HepG2 (cell line): ENCODE measurements at regions not wholly inside any gene's neighbourhood (a gene's known extent, or its start where the extent isn't known, plus 50 kb on each side); places are given as distances from the start of the nearest gene placed in this dataset.

Experiments
- ATAC-seq: fragments of 200-7000 bp; cut with Tn5 transposase; 3 replicates; pipeline ENCODE4 v1.9.1; 2020; ENCODE audit warnings: mild to moderate bottlenecking, moderate library complexity
- BruUV-seq: library from RNA; stranded (reverse); fragments of 400-500 nt; replicated peaks from 2 replicates; lab custom pipeline; 2021; lab: Mats Ljungman, UMichigan
- CTCF ChIA-PET: fragments of 300-600 bp; formaldehyde crosslinking; extraction: SDS; loops from one replicate; lab custom pipeline; 2021; ENCODE audit warnings: low total read pairs, inconsistent platforms, low intra/inter-chr PET ratio; lab: Yijun Ruan, JAX
- POLR2A ChIA-PET: fragments of 350-600 bp; sonication (Branson Sonifier 250); formaldehyde crosslinking; loops from one replicate; lab custom pipeline; 2020; ENCODE audit warnings: antibody characterized with exemption, inconsistent platforms; lab: Yijun Ruan, JAX
- DNase-seq: peaks from one replicate; pipeline ENCODE4 v3.0.0-alpha.2; 2015; ENCODE audit warnings: low spot score
- FAIRE-seq: peaks from 3 replicates; lab custom pipeline; 2011; peaks lifted over from hg19 to GRCh38; lab: Jason Lieb, UNC
- H2AFZ ChIP-seq: one replicate; pipeline ENCODE4 v1.6.1; 2011; ENCODE audit warnings: low read length, inconsistent platforms
- H3K27ac ChIP-seq: fragments of 300-600 bp; 3 replicates; pipeline ENCODE4 v1.8.0; 2011; ENCODE audit warnings: mixed run types, mild to moderate bottlenecking, mixed read lengths, low read length, inconsistent platforms; ENCODE audit not compliant: insufficient read depth; ENCODE audit errors: extremely low read length
- H3K27me3 ChIP-seq, 2 experiments: fragments of 200-600 bp in 1 of 2; 2 replicates in 1 of 2; 3 replicates in 1 of 2; pipeline versions ENCODE4 v1.6.0 to v1.8.0; 2011; ENCODE audit warnings: low read length in 2 of 2, mild to moderate bottlenecking in 2 of 2, moderate library complexity in 2 of 2, inconsistent platforms in 1 of 2; ENCODE audit not compliant: insufficient read depth in 2 of 2, control insufficient read depth in 1 of 2
- H3K36me3 ChIP-seq, 2 experiments: fragments of 200-600 bp in 1 of 2; replicated peaks in 1 of 2; 2 replicates in 1 of 2; 3 replicates in 1 of 2; pipeline versions ENCODE4 v1.5.1 to v1.8.0; 2011; ENCODE audit warnings: low read length in 2 of 2, inconsistent platforms in 1 of 2; ENCODE audit not compliant: insufficient read depth in 2 of 2, control insufficient read depth in 1 of 2
- H3K4me1 ChIP-seq: 2 replicates; pipeline ENCODE4 v1.5.1; 2012; ENCODE audit warnings: low read length, inconsistent platforms; ENCODE audit not compliant: insufficient read depth
- H3K4me2 ChIP-seq: 2 replicates; pipeline ENCODE4 v1.6.0; 2011; ENCODE audit warnings: low read depth, low read length, inconsistent platforms
- H3K4me3 ChIP-seq, 3 experiments: fragments of 200-600 bp in 1 of 3; sonication (generic), shearing (Covaris generic) in 1 of 3; replicated peaks in 1 of 3; 2 replicates each; pipeline ENCODE4 v1.5.1; 2011 to 2016; ENCODE audit warnings: low read length in 3 of 3, inconsistent platforms in 2 of 3, low read depth in 2 of 3, mild to moderate bottlenecking in 2 of 3, control low read depth in 1 of 3, mixed read lengths in 1 of 3; ENCODE audit not compliant: insufficient read depth in 1 of 3
- H3K79me2 ChIP-seq: one replicate; pipeline ENCODE4 v1.6.1; 2011; ENCODE audit warnings: low read length, inconsistent platforms; ENCODE audit not compliant: insufficient read depth
- H3K9ac ChIP-seq: 2 replicates; pipeline ENCODE4 v1.6.0; 2011; ENCODE audit warnings: mild to moderate bottlenecking, low read depth, low read length, inconsistent platforms; ENCODE audit not compliant: insufficient read depth
- H3K9me3 ChIP-seq: 2 replicates; pipeline ENCODE4 v1.5.1; 2012; ENCODE audit warnings: mild to moderate bottlenecking, low read length
- H4K20me1 ChIP-seq: 2 replicates; pipeline ENCODE4 v1.6.0; 2011; ENCODE audit warnings: inconsistent platforms, mild to moderate bottlenecking, low read length, moderate library complexity; ENCODE audit not compliant: insufficient read depth
- HES4 ChIP-seq: sonication (generic); formaldehyde crosslinking; IDR thresholded peaks from 2 replicates; pipeline ENCODE4 v1.9.0; 2021; ENCODE audit warnings: mild to moderate bottlenecking, missing genetic modification reagents, borderline replicate concordance
- NONO ChIP-seq, 2 experiments: fragments of 450-650 bp in 1 of 2; sonication (generic) in 1 of 2; formaldehyde crosslinking in 1 of 2; IDR thresholded peaks in 1 of 2; conservative IDR thresholded peaks in 1 of 2; 2 replicates each; pipeline versions ENCODE4 v1.6.1 to v1.8.0; 2017 to 2022; ENCODE audit warnings: mild to moderate bottlenecking in 1 of 2, missing genetic modification reagents in 1 of 2, moderate library complexity in 1 of 2
- PPARG ChIP-seq: conservative IDR thresholded peaks from 2 replicates; pipeline ENCODE4 v1.6.1; 2016; ENCODE audit warnings: missing biosample characterization, missing genetic modification reagents
- SALL2 ChIP-seq: sonication (generic); formaldehyde crosslinking; IDR thresholded peaks from 2 replicates; pipeline ENCODE4 v1.8.1; 2023; ENCODE audit warnings: mild to moderate bottlenecking, missing genetic modification reagents, inconsistent platforms
- TEAD2 ChIP-seq: sonication (generic); formaldehyde crosslinking; IDR thresholded peaks from 2 replicates; pipeline ENCODE4 v1.9.0; 2021; ENCODE audit warnings: missing genetic modification reagents
- TFDP1 ChIP-seq: IDR thresholded peaks from 2 replicates; pipeline ENCODE4 v1.6.1; 2016; ENCODE audit warnings: missing compliant biosample characterization, missing genetic modification reagents, borderline replicate concordance
- ZNF318 ChIP-seq: sonication (generic); formaldehyde crosslinking; IDR thresholded peaks from 2 replicates; pipeline ENCODE4 v1.4.0; 2020; ENCODE audit warnings: mild to moderate bottlenecking, missing genetic modification reagents
- WGBS: methylation state at CpG from one replicate; pipeline ENCODE4 v1.1.6; 2017; ENCODE audit warnings: low lambda C conversion rate; 5-methylcytosine and 5-hydroxymethylcytosine counted together
- in situ Hi-C: cut with HindIII; loops from 2 replicates; pipeline ENCODE4 v1.10.0; 2017; ENCODE audit warnings: low pct_unique_long_range_greater_than_20kb; ENCODE audit not compliant: extremely low pct_ligation_motif_present
- intact Hi-C: fragments of 100-400 bp; cut with micrococcal nuclease; formaldehyde crosslinking; loops from one replicate; pipeline ENCODE4 v1.10.0; 2022; ENCODE audit not compliant: unreplicated experiment
- TF ChIP-seq, protein P1 (sequence below): sonication (generic); formaldehyde crosslinking; IDR thresholded peaks from 2 replicates; pipeline ENCODE4 v1.4.0; 2020; ENCODE audit warnings: missing genetic modification reagents, borderline replicate concordance

DNA sequence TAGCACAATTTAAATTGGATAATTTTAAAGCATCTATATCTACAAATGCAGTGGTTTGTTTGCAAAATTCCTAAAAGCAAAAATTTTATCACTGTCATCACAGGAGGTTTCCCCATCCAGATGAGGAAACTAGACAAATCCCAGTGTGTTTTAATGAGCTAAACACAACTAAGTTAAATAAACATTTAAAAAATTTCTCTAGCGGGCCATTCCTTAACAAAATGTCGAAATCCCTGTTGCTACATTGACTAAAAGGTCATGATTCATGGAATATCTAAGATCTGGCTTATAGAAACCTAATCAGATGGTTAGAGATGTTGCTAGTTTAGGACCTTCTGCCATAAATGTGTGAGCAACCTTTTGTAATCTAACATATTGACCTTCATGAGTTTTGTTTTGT, 107.3 kb upstream of the BDNF start:
- H3K36me3 ChIP-seq: no peaks in the 10 kb centered on the region
- intact Hi-C loops: no loop called here
- 0% methylated on average over 2 of the region's 2 CpGs for WGBS
- no peak overlapping the region for H3K9ac ChIP-seq
- in situ Hi-C loops: no loop called here
- no peak overlapping the region for H3K4me3 ChIP-seq
- no peaks in the 10 kb centered on the region for H3K79me2 ChIP-seq
- ATAC-seq (no peak), DNase-seq (no peak), FAIRE-seq (no peak)
- H3K27me3 ChIP-seq: peaks cover 0 to 3% of the 10 kb centered on the region in 2 experiments; a peak in 1 of 5 replicates
- no TSS peak for BruUV-seq
- no peaks in the 10 kb centered on the region for H3K9me3 ChIP-seq
- CTCF ChIA-PET: no interaction called here
- POLR2A ChIA-PET: no interaction called here
- H2AFZ ChIP-seq: no peak overlapping the region
- TF ChIP-seq TEAD2 (CRISPR knock-in tag) (no peak), ZNF318 (CRISPR knock-in tag) (no peak), SALL2 (CRISPR knock-in tag) (no peak), HES4 (CRISPR knock-in tag) (no peak), TFDP1 (CRISPR knock-in tag) (no peak), PPARG (CRISPR knock-in tag) (no peak), NONO (IDR thresholded peaks at IDR 0.05) (no peak), NONO (CRISPR knock-in tag; conservative IDR thresholded peaks at IDR 0.05) (no peak)
- TF ChIP-seq, protein P1, sequence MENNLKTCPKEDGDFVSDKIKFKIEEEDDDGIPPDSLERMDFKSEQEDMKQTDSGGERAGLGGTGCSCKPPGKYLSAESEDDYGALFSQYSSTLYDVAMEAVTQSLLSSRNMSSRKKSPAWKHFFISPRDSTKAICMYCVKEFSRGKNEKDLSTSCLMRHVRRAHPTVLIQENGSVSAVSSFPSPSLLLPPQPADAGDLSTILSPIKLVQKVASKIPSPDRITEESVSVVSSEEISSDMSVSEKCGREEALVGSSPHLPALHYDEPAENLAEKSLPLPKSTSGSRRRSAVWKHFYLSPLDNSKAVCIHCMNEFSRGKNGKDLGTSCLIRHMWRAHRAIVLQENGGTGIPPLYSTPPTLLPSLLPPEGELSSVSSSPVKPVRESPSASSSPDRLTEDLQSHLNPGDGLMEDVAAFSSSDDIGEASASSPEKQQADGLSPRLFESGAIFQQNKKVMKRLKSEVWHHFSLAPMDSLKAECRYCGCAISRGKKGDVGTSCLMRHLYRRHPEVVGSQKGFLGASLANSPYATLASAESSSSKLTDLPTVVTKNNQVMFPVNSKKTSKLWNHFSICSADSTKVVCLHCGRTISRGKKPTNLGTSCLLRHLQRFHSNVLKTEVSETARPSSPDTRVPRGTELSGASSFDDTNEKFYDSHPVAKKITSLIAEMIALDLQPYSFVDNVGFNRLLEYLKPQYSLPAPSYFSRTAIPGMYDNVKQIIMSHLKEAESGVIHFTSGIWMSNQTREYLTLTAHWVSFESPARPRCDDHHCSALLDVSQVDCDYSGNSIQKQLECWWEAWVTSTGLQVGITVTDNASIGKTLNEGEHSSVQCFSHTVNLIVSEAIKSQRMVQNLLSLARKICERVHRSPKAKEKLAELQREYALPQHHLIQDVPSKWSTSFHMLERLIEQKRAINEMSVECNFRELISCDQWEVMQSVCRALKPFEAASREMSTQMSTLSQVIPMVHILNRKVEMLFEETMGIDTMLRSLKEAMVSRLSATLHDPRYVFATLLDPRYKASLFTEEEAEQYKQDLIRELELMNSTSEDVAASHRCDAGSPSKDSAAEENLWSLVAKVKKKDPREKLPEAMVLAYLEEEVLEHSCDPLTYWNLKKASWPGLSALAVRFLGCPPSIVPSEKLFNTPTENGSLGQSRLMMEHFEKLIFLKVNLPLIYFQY (CRISPR knock-in tag): no peak
- H3K4me1 ChIP-seq: no peaks in the 10 kb centered on the region
- no peaks in the 10 kb centered on the region for H4K20me1 ChIP-seq
- H3K27ac ChIP-seq: no peak overlapping the region
- no peak overlapping the region for H3K4me2 ChIP-seq
